Body of pancreas (tissue), 4 donors: ENCODE measurements at regions not wholly inside any gene's neighbourhood (a gene's known extent, or its start where the extent isn't known, plus 50 kb on each side); places are given as distances from the start of the nearest gene placed in this dataset.
"Not testable (repeated sequence)": the region's sequence is repeated elsewhere in the genome, so short reads cannot be mapped to it uniquely, and the experiment has no call there.

Experiments
- ATAC-seq: fragments of 150-250 bp; one replicate; pipeline ENCODE4 v1.9.1; 2016
- DNase-seq, 4 donors: peaks; one replicate each; pipeline ENCODE4 v3.0.0-alpha.2; 2019
- H3K27ac ChIP-seq, 4 donors: fragments of 200-600 bp; sonication (generic); 1 replicate in 3 of 4; 2 replicates in 1 of 4; pipeline versions ENCODE4 v1.5.1 to v1.6.1; 2016 to 2019; ENCODE audit warnings: mild to moderate bottlenecking in 1 of 4, mixed read lengths in 1 of 4, moderate library complexity in 1 of 4
- H3K27me3 ChIP-seq, 2 donors: fragments of 200-600 bp; sonication (generic); one replicate each; pipeline ENCODE4 v1.6.0; 2016; ENCODE audit warnings: mild to moderate bottlenecking in 1 of 2
- H3K36me3 ChIP-seq, 2 donors: fragments of 200-600 bp; sonication (generic); replicated peaks in 1 of 2; 2 replicates each; pipeline ENCODE4 v1.5.1; 2016; ENCODE audit warnings: low read depth in 2 of 2; ENCODE audit not compliant: insufficient read depth in 1 of 2
- H3K4me1 ChIP-seq: fragments of 200-600 bp; sonication (generic); one replicate; pipeline ENCODE4 v1.6.0; 2016
- H3K4me3 ChIP-seq, 2 donors: fragments of 200-600 bp; sonication (generic); 1 replicate in 1 of 2; 2 replicates in 1 of 2; pipeline ENCODE4 v1.5.1; 2016 to 2019
- H3K9me3 ChIP-seq, 3 donors: fragments of 200-600 bp; sonication (generic); 1 replicate in 2 of 3; 2 replicates in 1 of 3; pipeline ENCODE4 v1.5.1; 2016
- POLR2A ChIP-seq, 3 donors: fragments of 450-650 bp; IDR thresholded peaks; one replicate each; pipeline ENCODE4 v1.6.1; 2016; ENCODE audit warnings: antibody characterized with exemption in 3 of 3, mild to moderate bottlenecking in 2 of 3
- WGBS, 2 donors: methylation state at CpG; one replicate each; pipeline ENCODE4 v1.1.5; 2017; 5-methylcytosine and 5-hydroxymethylcytosine counted together
- intact Hi-C: fragments of 100-400 bp; cut with DNase I; formaldehyde crosslinking; loops from one replicate; pipeline ENCODE4 v1.15.1; 2023
- TF ChIP-seq, protein P1 (sequence below), 7 experiments: fragments of 450-650 bp in 4 of 7; fragments of 200-600 bp in 3 of 7; sonication (generic) in 3 of 7; IDR thresholded peaks; one replicate each; pipeline ENCODE4 v1.5.1; 2016 to 2019; ENCODE audit warnings: antibody characterized with exemption in 7 of 7

DNA sequence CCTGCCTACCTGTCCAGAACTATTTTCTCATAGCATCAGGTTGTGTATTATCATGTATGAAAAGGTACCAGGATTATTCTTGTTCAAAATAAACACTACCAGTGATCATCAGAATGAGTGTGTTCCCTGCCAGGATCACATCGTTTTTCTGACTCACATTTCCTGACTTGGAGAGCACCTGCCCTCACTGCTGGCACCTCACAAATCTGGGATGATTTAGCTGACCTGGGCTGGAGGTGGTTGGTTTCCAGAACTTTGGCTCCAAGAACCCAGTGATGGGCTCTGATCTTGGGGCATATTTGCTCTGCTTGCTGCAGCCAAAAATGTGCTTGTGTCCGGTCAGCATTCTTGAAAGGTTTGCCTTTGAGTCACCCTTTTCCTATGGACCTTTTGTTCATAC is 836.3 kb upstream of the ACVR2A start:
- Histone ChIP-seq H3K27ac (no peak overlapping the region), H3K36me3 (no peaks in the 10 kb centered on the region), H3K27me3 (no peaks in the 10 kb centered on the region), H3K4me1 (no peaks in the 10 kb centered on the region), H3K4me3 (no peak overlapping the region), H3K9me3 (no peaks in the 10 kb centered on the region)
- ATAC-seq (no peak), DNase-seq (no peak)
- 48 to 68% methylated on average over 2 of the region's 2 CpGs for WGBS, 2 donors
- intact Hi-C loops, result no loop called here
- no peak for TF ChIP-seq POLR2A (IDR thresholded peaks at IDR 0.05)
- TF ChIP-seq, protein P1, sequence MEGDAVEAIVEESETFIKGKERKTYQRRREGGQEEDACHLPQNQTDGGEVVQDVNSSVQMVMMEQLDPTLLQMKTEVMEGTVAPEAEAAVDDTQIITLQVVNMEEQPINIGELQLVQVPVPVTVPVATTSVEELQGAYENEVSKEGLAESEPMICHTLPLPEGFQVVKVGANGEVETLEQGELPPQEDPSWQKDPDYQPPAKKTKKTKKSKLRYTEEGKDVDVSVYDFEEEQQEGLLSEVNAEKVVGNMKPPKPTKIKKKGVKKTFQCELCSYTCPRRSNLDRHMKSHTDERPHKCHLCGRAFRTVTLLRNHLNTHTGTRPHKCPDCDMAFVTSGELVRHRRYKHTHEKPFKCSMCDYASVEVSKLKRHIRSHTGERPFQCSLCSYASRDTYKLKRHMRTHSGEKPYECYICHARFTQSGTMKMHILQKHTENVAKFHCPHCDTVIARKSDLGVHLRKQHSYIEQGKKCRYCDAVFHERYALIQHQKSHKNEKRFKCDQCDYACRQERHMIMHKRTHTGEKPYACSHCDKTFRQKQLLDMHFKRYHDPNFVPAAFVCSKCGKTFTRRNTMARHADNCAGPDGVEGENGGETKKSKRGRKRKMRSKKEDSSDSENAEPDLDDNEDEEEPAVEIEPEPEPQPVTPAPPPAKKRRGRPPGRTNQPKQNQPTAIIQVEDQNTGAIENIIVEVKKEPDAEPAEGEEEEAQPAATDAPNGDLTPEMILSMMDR (IDR thresholded peaks at IDR 0.05), result no peak

DNA sequence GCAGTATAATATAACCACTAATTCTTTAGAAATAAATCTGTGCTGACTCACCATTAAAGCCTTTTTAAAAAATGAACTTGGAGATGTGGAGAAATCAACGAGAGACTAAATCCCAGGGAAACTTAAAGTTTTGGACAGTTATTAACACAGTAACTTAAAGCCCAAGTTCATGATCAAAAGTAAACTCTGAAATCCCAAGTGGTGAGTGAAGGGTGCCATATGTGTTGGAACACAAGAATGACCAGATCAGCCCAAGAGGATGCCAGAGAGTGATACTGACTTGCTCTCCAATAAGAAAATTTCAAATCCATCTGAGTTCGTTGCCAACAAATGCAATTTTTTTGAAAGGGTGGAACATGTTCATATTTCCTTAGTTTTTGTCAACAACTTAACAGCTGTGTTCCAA is 838.1 kb upstream of the ACVR2A start:
- no peak overlapping the region for H3K4me3 ChIP-seq
- no peaks in the 10 kb centered on the region for H3K36me3 ChIP-seq
- ATAC-seq (no peak), DNase-seq (no peak)
- intact Hi-C loops, result no loop called here
- no peaks in the 10 kb centered on the region for H3K27me3 ChIP-seq
- no peaks in the 10 kb centered on the region for H3K9me3 ChIP-seq
- H3K27ac ChIP-seq, result no peak overlapping the region
- WGBS, 2 donors, result 55 to 73% methylated on average over 2 of the region's 2 CpGs
- H3K4me1 ChIP-seq, result no peaks in the 10 kb centered on the region
- TF ChIP-seq, protein P1 (IDR thresholded peaks at IDR 0.05), result no peak
- no peak for TF ChIP-seq POLR2A (IDR thresholded peaks at IDR 0.05)

DNA sequence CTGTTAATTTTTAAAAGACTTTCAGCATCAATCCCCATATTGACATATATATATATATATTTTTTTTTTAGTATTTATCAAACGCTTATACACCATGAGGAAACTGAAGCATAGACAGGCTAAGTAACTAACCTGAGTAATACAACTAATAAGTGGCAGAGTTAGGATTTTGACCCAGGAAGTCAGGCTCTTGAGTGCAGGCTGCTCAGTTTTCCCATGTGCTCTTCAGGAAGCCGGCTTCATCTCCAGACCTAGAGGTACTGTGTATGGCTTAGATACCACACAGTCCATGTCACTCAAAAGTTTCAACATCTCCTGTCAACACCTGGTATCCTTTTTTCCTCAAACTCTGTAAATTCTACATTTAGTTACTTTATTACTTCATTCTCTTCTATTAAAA is 841.7 kb upstream of the ACVR2A start:
- Histone ChIP-seq H3K4me1 (no peaks in the 10 kb centered on the region), H3K9me3 (no peaks in the 10 kb centered on the region), H3K36me3 (no peaks in the 10 kb centered on the region), H3K27ac (no peak overlapping the region), H3K4me3 (no peak overlapping the region), H3K27me3 (no peaks in the 10 kb centered on the region)
- intact Hi-C loops, result no loop called here
- 64 to 79% methylated on average over 2 of the region's 2 CpGs for WGBS, 2 donors
- no peak for ATAC-seq
- DNase-seq, result no peak
- TF ChIP-seq, protein P1 (IDR thresholded peaks at IDR 0.05), result no peak
- TF ChIP-seq POLR2A (IDR thresholded peaks at IDR 0.05), result no peak

DNA sequence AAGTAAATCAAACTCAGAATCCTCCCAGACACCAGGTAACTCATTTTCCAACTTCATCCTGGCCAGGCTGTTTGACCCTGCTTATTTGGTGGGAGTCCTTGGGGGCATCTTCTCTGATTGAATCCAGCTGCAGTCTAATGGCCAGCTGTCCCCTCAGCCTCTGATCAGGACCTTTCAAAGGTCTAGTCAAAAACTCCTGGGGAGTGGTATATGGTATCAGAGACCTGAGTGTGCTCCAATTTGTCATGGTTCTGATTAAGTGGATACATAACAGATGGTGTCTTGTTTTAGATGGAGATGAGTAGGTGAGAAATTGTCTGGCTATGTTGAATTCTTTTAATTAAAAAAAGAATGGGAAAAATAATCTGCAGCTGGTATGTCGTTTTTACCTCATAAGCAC is 842.6 kb upstream of the ACVR2A start:
- no peak for DNase-seq
- Histone ChIP-seq H3K36me3 (no peaks in the 10 kb centered on the region), H3K4me1 (no peaks in the 10 kb centered on the region), H3K9me3 (no peaks in the 10 kb centered on the region), H3K27me3 (no peaks in the 10 kb centered on the region), H3K27ac (no peak overlapping the region), H3K4me3 (no peak overlapping the region)
- WGBS, 2 donors, result 49 to 50% methylated on average over 1 of the region's 1 CpG
- no peak for ATAC-seq
- intact Hi-C loops, result no loop called here
- no peak for TF ChIP-seq POLR2A (IDR thresholded peaks at IDR 0.05)
- TF ChIP-seq, protein P1 (IDR thresholded peaks at IDR 0.05), result no peak

DNA sequence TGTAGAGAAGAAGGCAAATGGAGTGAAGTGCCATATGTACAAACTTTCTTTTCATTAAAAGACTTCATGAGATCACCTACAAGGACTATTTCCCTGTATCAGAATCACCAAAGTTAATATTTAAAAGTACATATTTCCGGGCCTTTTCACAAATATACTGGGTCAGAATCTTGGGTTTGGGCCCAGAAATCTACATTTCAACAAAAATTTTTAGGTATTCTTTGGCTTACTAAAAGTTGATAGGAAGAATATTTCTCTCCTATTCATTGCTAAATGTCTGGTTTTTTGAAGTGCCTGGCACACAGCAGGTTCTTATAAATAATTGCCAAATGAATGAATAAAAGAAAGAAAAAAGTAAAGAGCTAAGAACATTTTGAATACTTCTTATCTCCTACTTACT is 843.8 kb upstream of the ACVR2A start:
- H3K9me3 ChIP-seq, result no peaks in the 10 kb centered on the region
- no peak for TF ChIP-seq POLR2A (IDR thresholded peaks at IDR 0.05)
- TF ChIP-seq, protein P1 (IDR thresholded peaks at IDR 0.05), result no peak
- no peak overlapping the region for H3K4me3 ChIP-seq
- no peaks in the 10 kb centered on the region for H3K36me3 ChIP-seq
- intact Hi-C loops, result no loop called here
- DNase-seq, result no peak
- no peaks in the 10 kb centered on the region for H3K27me3 ChIP-seq
- no peak overlapping the region for H3K27ac ChIP-seq
- WGBS, 2 donors, result 13 to 22% methylated on average over 1 of the region's 1 CpG
- ATAC-seq, result no peak
- no peaks in the 10 kb centered on the region for H3K4me1 ChIP-seq

DNA sequence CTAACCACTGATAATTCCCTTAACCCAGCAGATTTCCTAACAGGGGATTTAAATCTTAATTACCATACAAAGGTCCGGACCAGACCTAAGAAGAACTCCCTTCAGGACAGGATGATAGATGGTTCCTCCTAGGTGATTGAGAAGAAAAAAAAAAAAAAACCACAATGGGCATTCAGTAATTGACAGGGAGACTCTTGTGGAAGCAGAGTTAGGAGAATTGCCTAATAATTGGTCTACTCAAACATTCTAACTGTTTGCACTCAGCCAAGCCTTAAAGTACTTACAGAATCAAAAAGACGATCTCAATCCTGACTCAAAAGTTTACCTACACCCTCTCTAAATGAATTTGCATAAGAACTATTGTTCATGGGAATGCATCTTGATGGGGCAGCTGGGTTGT is 844.7 kb upstream of the ACVR2A start:
- H3K4me3 ChIP-seq, intact Hi-C loops, H3K9me3 ChIP-seq, H3K4me1 ChIP-seq, ATAC-seq, H3K27me3 ChIP-seq, H3K27ac ChIP-seq, H3K36me3 ChIP-seq, DNase-seq: not testable (repeated sequence)
- 23 to 60% methylated on average over 2 of the region's 2 CpGs for WGBS, 2 donors
